ENCODE measurements at regions not wholly inside any gene's neighbourhood (a gene's known extent, or its start where the extent isn't known, plus 50 kb on each side); places are given as distances from the start of the nearest gene placed in this dataset.

GRCh38 chr10:130553826-130554225 lies 417.6 kb downstream of the GLRX3 start:
- DNase-seq (ENCODE audit: low spot score), result peak; percentile 43
- Histone ChIP-seq H3K9me3 (ENCODE audit: low read depth, low read length, poor library complexity, severe bottlenecking) (no peaks in the 10 kb centered on the region), H3K4me3 (ENCODE audit: low read depth, low read length, poor library complexity, severe bottlenecking) (no peak overlapping the region), H3K36me3 (ENCODE audit: insufficient read depth, low read length, poor library complexity, severe bottlenecking) (no peaks in the 10 kb centered on the region), H3K27ac (ENCODE audit: low read depth, low read length, poor library complexity, severe bottlenecking) (no peak overlapping the region), H3K27me3 (replicated peaks; ENCODE audit: insufficient read depth, low read depth, low read length, poor library complexity) (no peaks in the 10 kb centered on the region), H3K4me1 (ENCODE audit: insufficient read depth, low read length, poor library complexity, severe bottlenecking) (peaks cover 3% of the 10 kb centered on the region)
- POLR2A ChIA-PET (ENCODE audit: low non-redundant PET), result no interaction called here
- TF ChIP-seq EZH2 (IDR thresholded peaks at IDR 0.05; ENCODE audit: borderline replicate concordance, low read depth, low read length, poor library complexity, severe bottlenecking) (no peak), CTCF (conservative IDR thresholded peaks at IDR 0.05; ENCODE audit: low read depth, low read length) (no peak)
- CTCF ChIA-PET, result no interaction called here
- intact Hi-C loops (cut with micrococcal nuclease; ENCODE audit: unreplicated experiment), result no loop called here
- BruUV-seq (replicated peaks), result no TSS peak

- POLR2A ChIA-PET (ENCODE audit: low non-redundant PET), result no interaction called here
These were observed 418.7 kb downstream of the GLRX3 start for GRCh38 chr10:130554701-130555410.

GRCh38 chr10:130555411-130555750 lies 419.2 kb downstream of the GLRX3 start:
- no peak overlapping the region for H3K27ac ChIP-seq (ENCODE audit: low read depth, low read length, poor library complexity, severe bottlenecking)
- intact Hi-C loops (cut with micrococcal nuclease; ENCODE audit: unreplicated experiment), result no loop called here
- no peak for DNase-seq (ENCODE audit: low spot score)
- POLR2A ChIA-PET (ENCODE audit: low non-redundant PET), result no interaction called here
- CTCF ChIA-PET, result no interaction called here
- H3K36me3 ChIP-seq (ENCODE audit: insufficient read depth, low read length, poor library complexity, severe bottlenecking), result no peaks in the 10 kb centered on the region
- no peak overlapping the region for H3K4me3 ChIP-seq (ENCODE audit: low read depth, low read length, poor library complexity, severe bottlenecking)
- TF ChIP-seq CTCF (conservative IDR thresholded peaks at IDR 0.05; ENCODE audit: low read depth, low read length) (no peak), EZH2 (IDR thresholded peaks at IDR 0.05; ENCODE audit: borderline replicate concordance, low read depth, low read length, poor library complexity, severe bottlenecking) (no peak)
- no TSS peak for BruUV-seq (replicated peaks)
- H3K9me3 ChIP-seq (ENCODE audit: low read depth, low read length, poor library complexity, severe bottlenecking), result no peaks in the 10 kb centered on the region
- H3K4me1 ChIP-seq (ENCODE audit: insufficient read depth, low read length, poor library complexity, severe bottlenecking), result no peaks in the 10 kb centered on the region
- H3K27me3 ChIP-seq (replicated peaks; ENCODE audit: insufficient read depth, low read depth, low read length, poor library complexity), result no peaks in the 10 kb centered on the region

More at GRCh38 chr10:130554701-130555410, 418.7 kb downstream of the GLRX3 start:
- Histone ChIP-seq H3K4me1 (ENCODE audit: insufficient read depth, low read length, poor library complexity, severe bottlenecking) (no peaks in the 10 kb centered on the region), H3K36me3 (ENCODE audit: insufficient read depth, low read length, poor library complexity, severe bottlenecking) (no peaks in the 10 kb centered on the region), H3K9me3 (ENCODE audit: low read depth, low read length, poor library complexity, severe bottlenecking) (no peaks in the 10 kb centered on the region), H3K4me3 (ENCODE audit: low read depth, low read length, poor library complexity, severe bottlenecking) (no peak overlapping the region), H3K27ac (ENCODE audit: low read depth, low read length, poor library complexity, severe bottlenecking) (no peak overlapping the region), H3K27me3 (replicated peaks; ENCODE audit: insufficient read depth, low read depth, low read length, poor library complexity) (no peaks in the 10 kb centered on the region)
- CTCF ChIA-PET, result interaction anchor here (0.6 kb wide), 1 partner anchor 8 kb away, joined by 3 read pairs; no protein-coding TSS in a partner anchor
- intact Hi-C loops (cut with micrococcal nuclease; ENCODE audit: unreplicated experiment), result no loop called here
- no TSS peak for BruUV-seq (replicated peaks)
- TF ChIP-seq EZH2 (IDR thresholded peaks at IDR 0.05; ENCODE audit: borderline replicate concordance, low read depth, low read length, poor library complexity, severe bottlenecking), result no peak
- no peak for TF ChIP-seq CTCF (conservative IDR thresholded peaks at IDR 0.05; ENCODE audit: low read depth, low read length)
- no peak for DNase-seq (ENCODE audit: low spot score)

All from A673 (cell line).